Coronary artery (tissue), 2 donors: ENCODE measurements at regions not wholly inside any gene's neighbourhood (a gene's known extent, or its start where the extent isn't known, plus 50 kb on each side); places are given as distances from the start of the nearest gene placed in this dataset.
A peak's percentile ranks its signal among the peaks of the same experiment; 100 is the strongest.
"Not testable (repeated sequence)": the region's sequence is repeated elsewhere in the genome, so short reads cannot be mapped to it uniquely, and the experiment has no call there.

Source experiments
- DNase-seq: peaks from one replicate; pipeline ENCODE4 v3.0.0-alpha.2; 2017; ENCODE audit warnings: low spot score
- H3K27ac ChIP-seq, 2 donors: fragments of 200-600 bp; sonication (generic); one replicate each; pipeline ENCODE4 v1.5.1; 2016 to 2019
- H3K4me3 ChIP-seq: fragments of 200-600 bp; sonication (generic); 2 replicates; pipeline ENCODE4 v1.5.1; 2016; ENCODE audit warnings: mild to moderate bottlenecking, moderate library complexity
- CTCF ChIP-seq: fragments of 200-600 bp; sonication (generic); IDR thresholded peaks from one replicate; pipeline ENCODE4 v1.5.1; 2019; ENCODE audit warnings: antibody characterized with exemption

GRCh38 chr16:29290631-29291247, 115.8 kb downstream of the NPIPB11 start:
- TF ChIP-seq CTCF, result no peak
- DNase-seq, result peak; percentile 97
- Histone ChIP-seq H3K4me3 (peak overlapping the region; percentile 59), H3K27ac (peak overlapping the region; percentile 57 to 70)

GRCh38 chr16:29289516-29290239, 116.8 kb downstream of the NPIPB11 start:
- not testable (repeated sequence) for DNase-seq, H3K4me3 ChIP-seq
- H3K27ac ChIP-seq, result peak overlapping the region; percentile 57 to 70

GRCh38 chr16:29288711-29289474, 117.6 kb downstream of the NPIPB11 start:
- DNase-seq, H3K4me3 ChIP-seq: not testable (repeated sequence)
- H3K27ac ChIP-seq, result peak overlapping the region; percentile 20 to 70

GRCh38 chr16:29287871-29288535, 118.5 kb downstream of the NPIPB11 start:
- H3K27ac ChIP-seq, result peak overlapping the region; percentile 20 to 70
- not testable (repeated sequence) for DNase-seq, H3K4me3 ChIP-seq

GRCh38 chr16:29287246-29287645, 119.3 kb downstream of the NPIPB11 start:
- not testable (repeated sequence) for H3K4me3 ChIP-seq, H3K27ac ChIP-seq, DNase-seq

- not testable (repeated sequence) for H3K27ac ChIP-seq, H3K4me3 ChIP-seq, DNase-seq
Measured at GRCh38 chr16:29286796-29287195, 119.7 kb downstream of the NPIPB11 start.

GRCh38 chr16:29286161-29286560, 120.3 kb downstream of the NPIPB11 start:
- DNase-seq, result not testable (repeated sequence)

GRCh38 chr16:29285151-29285885, 121.2 kb downstream of the NPIPB11 start:
- DNase-seq, H3K4me3 ChIP-seq, H3K27ac ChIP-seq: not testable (repeated sequence)

More at GRCh38 chr16:29286161-29286560, 120.3 kb downstream of the NPIPB11 start:
- not testable (repeated sequence) for H3K4me3 ChIP-seq, H3K27ac ChIP-seq

- H3K4me3 ChIP-seq, DNase-seq, H3K27ac ChIP-seq: not testable (repeated sequence)
Measured at GRCh38 chr16:29284723-29285122, 121.8 kb downstream of the NPIPB11 start.

GRCh38 chr16:29284159-29284558, 122.4 kb downstream of the NPIPB11 start:
- H3K4me3 ChIP-seq, H3K27ac ChIP-seq, DNase-seq: not testable (repeated sequence)

GRCh38 chr16:29278097-29278871, 128.2 kb downstream of the NPIPB11 start:
- not testable (repeated sequence) for DNase-seq, H3K4me3 ChIP-seq, H3K27ac ChIP-seq

GRCh38 chr16:29276446-29276845, 130.1 kb downstream of the NPIPB11 start:
- DNase-seq, H3K4me3 ChIP-seq, H3K27ac ChIP-seq: not testable (repeated sequence)

- H3K4me3 ChIP-seq, DNase-seq: not testable (repeated sequence)
- peak overlapping the region in 1 of 2 donors; percentile 41 for H3K27ac ChIP-seq
Measured at GRCh38 chr16:29274055-29275035, 132.2 kb downstream of the NPIPB11 start.

GRCh38 chr16:29273298-29274054, 133.0 kb downstream of the NPIPB11 start:
- peak overlapping the region in 1 of 2 donors; percentile 41 for H3K27ac ChIP-seq
- DNase-seq, H3K4me3 ChIP-seq: not testable (repeated sequence)
